ENCODE measurements at regions not wholly inside any gene's neighbourhood (a gene's known extent, or its start where the extent isn't known, plus 50 kb on each side); places are given as distances from the start of the nearest gene placed in this dataset.

DNA sequence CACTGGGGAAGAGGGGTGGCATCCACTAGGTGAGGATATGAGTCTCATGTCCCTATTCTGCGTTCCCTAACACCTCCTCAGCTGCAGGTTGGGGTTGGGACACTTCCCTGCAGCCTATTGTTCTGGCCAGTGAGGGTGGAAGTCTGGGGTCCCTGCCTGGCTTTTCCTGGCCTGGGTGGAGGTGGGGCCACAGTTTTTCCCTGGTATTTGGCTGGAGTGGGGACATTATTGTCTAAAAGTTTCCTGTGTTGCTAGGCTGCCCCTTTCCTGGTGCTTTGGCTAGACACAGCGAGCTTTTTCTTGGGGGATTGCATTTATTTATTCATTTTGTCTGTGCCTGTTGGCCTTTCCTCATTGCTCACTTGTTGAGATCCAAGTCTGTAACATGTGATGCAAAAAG lies 559.5 kb upstream of the IGFBP3 start:
- DNase-seq, result no peak

DNA sequence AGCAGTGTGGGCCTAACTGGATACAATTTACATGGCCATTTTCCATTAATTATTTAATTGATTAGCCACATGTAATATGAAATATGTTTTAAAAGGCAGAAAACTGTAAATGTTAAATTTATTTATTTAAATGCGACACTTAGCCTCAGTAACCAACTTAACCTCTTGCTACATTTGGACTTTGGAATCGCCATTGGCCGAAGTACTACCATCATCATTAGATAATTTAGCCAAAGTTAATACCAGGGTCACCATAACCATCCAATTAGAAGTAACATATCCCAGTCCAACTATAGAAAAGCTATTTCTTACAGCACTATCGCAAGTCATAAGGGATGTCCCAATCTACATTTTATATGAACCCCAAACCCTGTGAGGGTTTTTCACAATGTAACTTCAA lies 558.6 kb upstream of the IGFBP3 start:
- DNase-seq, result no peak

DNA sequence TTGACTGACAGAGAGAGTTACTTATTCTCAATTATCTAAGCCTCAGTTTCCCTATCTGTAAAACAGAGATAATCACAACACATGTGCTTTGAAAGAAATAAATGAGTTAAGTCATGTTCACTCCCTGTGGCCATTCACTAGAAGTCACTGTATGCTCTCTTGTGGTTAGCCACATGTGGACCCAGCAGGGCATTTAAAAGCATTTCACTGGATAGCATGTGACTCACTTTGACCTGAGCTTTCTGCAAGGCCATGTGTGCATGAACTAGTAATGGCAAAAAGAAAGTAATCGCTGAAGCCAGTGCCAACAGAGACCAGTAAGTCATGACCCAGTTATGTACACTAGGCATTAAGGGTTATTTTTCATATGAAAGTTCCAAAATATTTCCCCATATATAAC lies 557.0 kb upstream of the IGFBP3 start:
- no peak for DNase-seq

GRCh38 chr7:46468753-46469356 lies 547.8 kb upstream of the IGFBP3 start:
- no peak for DNase-seq

GRCh38 chr7:46463170-46463569 lies 542.1 kb upstream of the IGFBP3 start:
- no peak for DNase-seq

GRCh38 chr7:46461334-46461777 lies 540.3 kb upstream of the IGFBP3 start:
- no peak for DNase-seq

- no peak for DNase-seq
Measured at GRCh38 chr7:46459942-46460341, 538.9 kb upstream of the IGFBP3 start.

DNA sequence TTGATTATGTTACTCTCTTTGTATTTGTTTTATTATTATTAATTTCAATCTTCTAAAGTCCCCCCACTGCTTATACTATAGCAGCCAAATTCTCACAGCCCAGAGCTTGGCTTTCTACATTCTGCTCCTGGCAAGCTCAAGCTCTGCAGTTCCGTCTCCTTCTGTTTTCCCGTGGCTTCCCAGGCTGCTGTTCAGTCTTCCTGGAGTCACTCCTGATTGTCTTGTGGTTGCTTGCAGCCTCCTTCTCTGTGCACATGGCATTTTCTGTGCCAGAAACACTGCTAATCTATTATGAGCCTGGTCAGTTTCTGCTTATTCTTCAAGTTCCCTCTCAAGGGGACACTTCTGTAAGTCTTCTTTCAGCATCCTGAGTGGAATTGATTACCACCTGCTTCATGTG lies 533.7 kb upstream of the IGFBP3 start:
- no peak for DNase-seq

DNA sequence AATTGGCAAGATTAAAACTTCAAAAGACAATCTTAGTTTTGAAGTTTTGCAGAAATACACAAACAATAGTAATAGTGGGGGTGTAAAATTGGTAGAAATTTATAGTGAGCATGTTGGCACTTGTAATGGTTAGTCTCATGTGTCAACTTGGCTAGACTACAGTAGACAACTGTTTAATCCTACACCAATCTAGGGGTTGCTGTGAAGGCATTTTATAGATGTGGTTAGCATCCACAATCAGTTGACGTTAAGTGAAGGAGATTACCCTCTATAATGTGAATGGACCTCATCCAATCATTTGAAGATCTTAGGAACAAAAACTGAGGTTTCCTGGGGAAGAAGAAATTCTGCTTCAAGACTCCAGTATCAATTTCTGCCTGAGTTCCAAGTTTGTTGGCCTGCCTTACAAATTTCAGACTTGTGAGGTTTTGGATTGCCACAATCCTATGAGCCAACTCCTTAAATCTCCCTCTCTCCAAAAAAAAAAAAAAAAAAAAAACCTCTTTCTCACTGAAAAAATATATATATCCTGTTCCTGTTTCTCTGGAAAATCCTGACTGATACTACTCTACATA lies 531.6 kb upstream of the IGFBP3 start:
- no peak for DNase-seq

DNA sequence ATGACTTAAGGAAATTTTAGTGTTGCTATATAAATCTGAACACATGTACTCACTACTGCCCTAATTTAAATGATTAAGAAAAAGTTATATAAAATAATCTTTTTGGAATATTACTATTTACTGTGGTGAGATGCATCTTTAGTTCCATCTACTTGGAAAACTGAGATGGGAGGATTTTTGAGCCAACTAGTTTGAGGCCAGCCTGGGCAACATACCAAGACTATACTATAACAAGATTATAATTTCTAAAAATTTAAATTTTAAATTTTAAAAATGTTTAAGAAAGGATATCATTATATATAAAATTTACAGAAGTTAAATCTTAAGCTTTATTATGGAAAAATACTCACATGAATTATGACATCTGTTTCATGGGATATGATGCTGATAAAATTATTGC lies 530.8 kb upstream of the IGFBP3 start:
- DNase-seq, result no peak

DNA sequence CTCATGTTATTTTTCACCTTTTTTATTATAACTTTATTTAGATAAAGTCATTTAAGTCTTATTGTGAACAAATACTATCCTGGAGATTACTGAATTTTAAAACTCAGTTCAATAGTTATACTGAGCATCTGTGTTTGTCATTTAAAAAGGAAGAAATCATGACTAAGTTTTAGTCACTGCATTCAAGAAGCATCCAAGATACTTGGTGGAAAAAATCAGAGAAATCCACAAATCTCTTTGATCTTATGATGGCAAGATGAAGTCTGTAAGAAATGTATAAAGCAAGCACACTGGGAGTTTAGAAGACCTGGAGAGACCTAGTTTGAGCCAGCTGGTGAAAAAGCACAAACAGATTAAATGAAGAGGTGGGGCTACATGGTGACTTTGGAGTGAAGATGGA lies 529.8 kb upstream of the IGFBP3 start:
- DNase-seq, result no peak

DNA sequence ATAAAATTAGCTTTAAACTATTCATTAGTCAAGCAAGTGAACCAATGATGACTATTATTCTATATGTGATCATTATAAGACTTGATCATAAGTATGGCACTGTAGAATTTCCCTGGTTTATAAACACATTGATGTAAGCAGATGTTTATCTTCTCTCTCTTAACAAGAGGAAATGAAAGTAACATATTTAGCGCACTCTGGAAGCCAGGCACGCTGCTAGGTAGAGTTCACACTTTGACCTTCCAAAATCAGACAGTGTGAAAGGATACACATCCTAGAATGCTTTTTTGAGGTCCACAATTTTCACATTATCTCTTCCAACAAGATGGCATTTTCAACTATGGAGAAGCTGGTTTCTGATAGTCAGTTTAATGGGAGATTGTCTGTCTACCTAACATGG lies 529.4 kb upstream of the IGFBP3 start:
- no peak for DNase-seq

DNA sequence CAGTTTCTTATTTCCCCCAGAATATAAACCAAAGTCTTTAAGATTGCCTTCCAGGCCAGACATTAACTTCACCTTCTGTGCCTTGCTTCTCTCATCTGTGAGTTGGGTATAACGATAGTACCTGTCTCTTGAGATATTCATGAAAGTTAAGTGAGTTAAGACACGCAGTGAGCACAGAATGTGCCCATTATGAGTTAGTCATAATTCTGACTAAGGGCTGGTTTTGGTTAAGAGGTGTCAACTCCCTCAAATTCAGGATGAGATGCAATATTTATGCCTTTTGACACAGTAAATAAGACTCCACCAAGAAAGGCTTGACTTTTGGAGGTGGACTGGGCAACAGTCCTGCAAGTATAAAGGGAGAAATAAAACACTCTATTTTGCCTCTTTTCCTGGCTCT lies 528.7 kb upstream of the IGFBP3 start:
- no peak for DNase-seq

GRCh38 chr7:46448478-46448877 lies 527.4 kb upstream of the IGFBP3 start:
- no peak for DNase-seq

DNA sequence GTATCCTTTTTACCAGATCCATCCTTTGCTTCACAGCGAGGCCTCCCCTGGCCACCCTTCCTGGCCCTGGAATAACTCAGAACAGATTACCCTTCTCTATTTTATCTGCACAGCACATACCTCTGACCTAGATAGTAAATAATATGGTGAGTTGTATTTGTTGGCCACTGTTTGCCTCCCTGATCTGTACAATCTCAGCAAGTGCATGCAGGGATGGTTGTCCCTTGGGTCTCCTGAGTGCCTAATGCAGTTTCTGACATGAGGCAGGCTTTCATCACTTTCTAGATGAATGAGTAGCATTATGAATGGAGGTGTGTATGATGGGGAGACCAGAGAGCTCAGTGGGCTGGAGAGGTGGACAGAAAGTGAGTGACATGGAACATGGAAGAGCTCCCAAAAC lies 525.1 kb upstream of the IGFBP3 start:
- no peak for DNase-seq

DNA sequence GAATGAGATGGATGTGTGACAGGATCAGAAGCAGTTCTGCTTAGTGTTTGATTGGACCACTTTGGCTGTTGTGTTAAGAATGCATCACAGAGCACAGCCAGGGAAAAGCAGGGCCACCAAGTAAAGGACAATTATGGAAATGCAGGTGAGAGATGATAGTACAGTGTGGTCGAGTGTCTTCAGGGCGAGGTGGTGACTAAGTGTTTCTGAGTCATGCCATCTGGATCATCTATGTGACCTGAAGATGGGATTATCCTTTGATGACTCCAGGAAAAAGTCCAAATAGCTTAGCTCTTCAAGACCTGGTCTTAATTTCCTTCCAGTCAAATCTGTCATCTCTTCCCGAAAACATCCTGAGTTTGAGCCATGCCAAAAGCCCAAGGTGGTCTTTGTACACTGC lies 523.2 kb upstream of the IGFBP3 start:
- DNase-seq, result no peak

GRCh38 chr7:46440186-46440585 lies 519.1 kb upstream of the IGFBP3 start:
- no peak for DNase-seq

DNA sequence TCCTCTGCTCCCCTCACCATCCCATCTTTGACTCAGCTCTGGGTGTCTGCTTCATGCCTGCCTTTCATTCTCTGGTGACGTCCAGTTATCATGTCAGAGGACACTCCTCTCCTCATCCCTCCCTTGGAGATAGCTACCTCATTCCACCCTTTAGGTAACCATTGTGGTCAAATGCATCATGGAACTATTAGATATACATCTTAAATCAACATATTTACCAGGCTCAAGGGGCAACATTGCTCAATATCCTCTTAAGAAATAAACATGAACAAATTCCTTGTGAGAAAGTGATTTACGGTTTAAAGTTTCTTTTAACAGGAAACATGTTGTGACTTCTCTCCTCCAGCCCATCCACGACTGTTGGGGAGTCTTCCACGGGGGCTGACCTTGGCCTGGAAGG lies 511.6 kb upstream of the IGFBP3 start:
- DNase-seq, result no peak

DNA sequence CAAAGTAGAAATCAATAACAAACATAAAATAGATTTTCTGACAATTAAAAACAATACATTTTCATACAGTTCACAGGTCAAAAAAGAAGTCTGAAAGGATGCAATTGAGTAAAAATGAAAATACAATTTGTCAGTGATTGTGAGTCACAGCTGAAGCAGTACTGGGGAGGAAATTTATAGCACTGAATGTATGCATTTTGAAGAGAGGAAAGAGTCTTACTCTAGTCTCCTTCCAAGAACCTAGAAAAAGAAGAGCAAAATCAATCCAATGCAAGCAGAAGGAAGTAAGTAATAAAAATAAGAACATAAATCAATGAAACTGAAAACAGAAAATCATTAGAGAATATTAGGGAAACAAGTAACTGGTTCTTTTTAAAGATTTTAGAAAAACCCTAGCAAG lies 507.2 kb upstream of the IGFBP3 start:
- no peak for DNase-seq

DNA sequence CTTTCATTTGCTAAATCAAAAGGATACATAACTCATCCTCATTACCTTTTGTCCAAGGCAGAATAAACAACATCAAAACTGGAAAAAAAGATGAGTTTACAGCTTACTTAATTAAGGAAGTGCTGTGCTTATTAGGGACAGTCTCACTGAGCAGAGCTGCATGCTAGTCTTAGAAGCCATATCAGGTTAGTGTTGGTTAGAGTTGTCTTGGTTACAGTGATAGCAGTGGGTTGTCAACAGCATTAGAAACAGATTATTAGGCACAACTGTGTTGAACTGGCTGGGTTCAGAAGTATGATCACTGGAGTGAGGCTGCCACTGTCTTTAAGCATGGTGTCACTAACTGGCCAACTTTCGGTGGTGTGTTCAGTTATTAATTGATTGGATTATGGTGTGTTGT lies 503.9 kb upstream of the IGFBP3 start:
- no peak for DNase-seq

DNA sequence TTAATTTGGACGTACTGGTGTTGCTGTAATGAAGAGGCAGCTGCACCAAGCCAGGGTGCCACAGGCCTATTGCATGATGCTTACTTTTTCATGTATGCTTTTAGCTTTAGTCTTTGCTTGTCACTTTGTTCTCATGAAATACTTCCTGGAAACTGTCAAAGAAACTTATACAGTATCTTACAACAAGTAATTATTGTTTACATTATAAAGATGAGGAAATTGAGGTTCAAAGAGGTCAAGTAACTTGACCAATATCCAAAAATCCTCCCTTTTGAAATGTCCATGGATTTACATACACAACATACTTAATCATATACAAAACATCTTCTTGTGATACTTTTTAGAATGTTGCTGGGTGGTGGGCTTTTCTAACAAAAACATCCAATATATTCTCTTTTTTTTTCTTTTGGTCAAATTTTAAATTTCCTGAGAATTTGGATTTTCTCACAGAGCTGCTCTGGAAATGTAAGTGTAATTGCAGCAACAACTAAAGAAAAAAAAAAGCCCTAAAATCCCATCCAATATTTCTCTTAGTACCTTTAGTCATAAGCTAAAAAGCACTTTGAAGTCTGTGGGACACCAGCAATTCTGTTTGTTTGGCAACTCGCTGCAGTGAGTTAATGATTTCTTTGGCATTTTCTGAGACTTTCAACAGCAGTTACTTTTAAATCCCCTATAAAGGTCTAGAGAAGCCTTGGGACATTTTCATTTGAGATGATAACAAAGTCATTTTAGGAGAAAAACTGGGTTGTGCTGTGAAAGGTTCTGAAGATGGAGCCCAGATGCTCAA lies 500.6 kb upstream of the IGFBP3 start:
- DNase-seq, result no peak

DNA sequence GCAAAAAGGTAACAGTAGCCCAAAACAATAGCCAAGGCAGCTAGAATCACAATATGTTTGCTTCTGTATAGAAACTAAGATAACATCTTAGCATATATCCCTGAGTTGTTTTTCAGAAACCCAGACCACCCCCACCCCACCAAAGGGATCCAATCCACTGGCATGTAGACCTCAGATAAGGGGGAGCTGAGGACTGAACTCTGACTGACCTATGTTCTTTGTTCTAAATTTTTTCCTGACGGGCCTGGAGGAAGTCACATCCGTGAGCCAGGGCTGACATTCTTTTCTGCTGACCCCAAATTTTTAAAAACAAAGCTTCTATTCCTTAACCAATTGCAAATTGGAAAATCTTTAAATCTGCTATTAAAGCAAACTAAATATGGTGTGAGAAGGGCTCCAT lies 493.9 kb upstream of the IGFBP3 start:
- no peak for DNase-seq

GRCh38 chr7:46411236-46411635 lies 490.2 kb upstream of the IGFBP3 start:
- DNase-seq, result no peak

DNA sequence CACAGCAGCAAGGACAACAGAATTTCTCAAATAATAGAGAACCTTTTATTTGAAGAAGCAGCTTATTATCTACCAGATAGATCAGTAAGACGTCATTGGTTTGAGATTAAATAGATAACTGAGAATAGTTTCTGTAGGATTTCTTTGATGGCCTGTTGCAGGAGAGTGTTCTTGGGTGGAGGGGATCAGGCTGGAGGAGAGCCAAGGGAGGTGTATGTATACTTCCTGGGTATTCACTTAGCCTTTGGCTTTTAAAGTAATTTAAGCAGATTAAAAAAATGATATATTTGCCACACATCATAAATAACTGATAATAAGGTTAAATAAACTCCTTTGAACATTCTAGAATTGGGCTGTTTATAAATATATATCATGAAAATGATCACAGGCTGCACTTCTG lies 486.1 kb upstream of the IGFBP3 start:
- DNase-seq, result no peak
